Gastroesophageal sphincter (tissue), 3 donors: ENCODE measurements at regions not wholly inside any gene's neighbourhood (a gene's known extent, or its start where the extent isn't known, plus 50 kb on each side); places are given as distances from the start of the nearest gene placed in this dataset.
"Not testable (repeated sequence)": the region's sequence is repeated elsewhere in the genome, so short reads cannot be mapped to it uniquely, and the experiment has no call there.

Experiments used
- CTCF ChIP-seq, 4 experiments: fragments of 200-600 bp in 2 of 4; fragments of 450-650 bp in 2 of 4; sonication (generic) in 1 of 4; IDR thresholded peaks; one replicate each; pipeline ENCODE4 v1.5.1; 2017 to 2019; ENCODE audit warnings: antibody characterized with exemption in 4 of 4, mild to moderate bottlenecking in 2 of 4, moderate library complexity in 2 of 4
- POLR2A ChIP-seq, 2 donors: fragments of 450-650 bp; IDR thresholded peaks; one replicate each; pipeline ENCODE4 v1.6.1; 2017; ENCODE audit warnings: antibody characterized with exemption in 2 of 2, mild to moderate bottlenecking in 2 of 2, moderate library complexity in 1 of 2

- not testable (repeated sequence) for TF ChIP-seq CTCF, POLR2A (IDR thresholded peaks at IDR 0.05)
Measured at GRCh38 chr4:49147143-49147542, 161.1 kb downstream of the CWH43 start.
